ENCODE measurements at regions not wholly inside any gene's neighbourhood (a gene's known extent, or its start where the extent isn't known, plus 50 kb on each side); places are given as distances from the start of the nearest gene placed in this dataset.

- Histone ChIP-seq H3K4me1 (no peaks in the 10 kb centered on the region), H3K27ac (no peak overlapping the region), H3K9me3 (no peaks in the 10 kb centered on the region), H3K36me3 (no peaks in the 10 kb centered on the region), H3K4me3 (no peak overlapping the region), H3K27me3 (no peaks in the 10 kb centered on the region)
- TF ChIP-seq, protein P1, sequence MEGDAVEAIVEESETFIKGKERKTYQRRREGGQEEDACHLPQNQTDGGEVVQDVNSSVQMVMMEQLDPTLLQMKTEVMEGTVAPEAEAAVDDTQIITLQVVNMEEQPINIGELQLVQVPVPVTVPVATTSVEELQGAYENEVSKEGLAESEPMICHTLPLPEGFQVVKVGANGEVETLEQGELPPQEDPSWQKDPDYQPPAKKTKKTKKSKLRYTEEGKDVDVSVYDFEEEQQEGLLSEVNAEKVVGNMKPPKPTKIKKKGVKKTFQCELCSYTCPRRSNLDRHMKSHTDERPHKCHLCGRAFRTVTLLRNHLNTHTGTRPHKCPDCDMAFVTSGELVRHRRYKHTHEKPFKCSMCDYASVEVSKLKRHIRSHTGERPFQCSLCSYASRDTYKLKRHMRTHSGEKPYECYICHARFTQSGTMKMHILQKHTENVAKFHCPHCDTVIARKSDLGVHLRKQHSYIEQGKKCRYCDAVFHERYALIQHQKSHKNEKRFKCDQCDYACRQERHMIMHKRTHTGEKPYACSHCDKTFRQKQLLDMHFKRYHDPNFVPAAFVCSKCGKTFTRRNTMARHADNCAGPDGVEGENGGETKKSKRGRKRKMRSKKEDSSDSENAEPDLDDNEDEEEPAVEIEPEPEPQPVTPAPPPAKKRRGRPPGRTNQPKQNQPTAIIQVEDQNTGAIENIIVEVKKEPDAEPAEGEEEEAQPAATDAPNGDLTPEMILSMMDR (IDR thresholded peaks at IDR 0.05), result no peak
- intact Hi-C loops (cut with DNase I; ENCODE audit: low total_unique reads), result no loop called here
- DNase-seq, result no peak
Observed at GRCh38 chr6:133693565-133693964, 195.3 kb upstream of the TCF21 start.

DNA sequence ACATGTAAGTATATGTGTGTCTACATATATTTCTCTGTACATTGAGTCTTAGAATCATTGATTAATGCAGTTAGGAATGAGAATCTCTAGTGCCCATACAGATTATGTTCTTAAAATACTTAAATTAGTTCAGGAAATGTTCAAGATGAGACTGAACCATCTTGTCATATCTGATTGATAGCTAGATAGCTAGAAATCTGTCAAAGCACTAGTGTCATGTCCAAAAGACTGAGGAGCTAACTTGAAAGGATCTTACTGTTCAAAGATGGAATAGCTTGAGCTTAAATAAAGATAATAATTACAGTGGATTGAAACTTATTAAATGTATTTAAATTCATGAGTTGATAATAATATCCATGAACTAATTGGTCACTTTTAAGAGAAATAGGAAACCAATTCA is 191.7 kb upstream of the TCF21 start:
- Histone ChIP-seq H3K27me3 (no peaks in the 10 kb centered on the region), H3K9me3 (no peaks in the 10 kb centered on the region), H3K4me1 (no peaks in the 10 kb centered on the region), H3K27ac (no peak overlapping the region), H3K4me3 (no peak overlapping the region), H3K36me3 (no peaks in the 10 kb centered on the region)
- TF ChIP-seq, protein P1 (IDR thresholded peaks at IDR 0.05), result no peak
- no peak for DNase-seq
- intact Hi-C loops (cut with DNase I; ENCODE audit: low total_unique reads), result no loop called here

DNA sequence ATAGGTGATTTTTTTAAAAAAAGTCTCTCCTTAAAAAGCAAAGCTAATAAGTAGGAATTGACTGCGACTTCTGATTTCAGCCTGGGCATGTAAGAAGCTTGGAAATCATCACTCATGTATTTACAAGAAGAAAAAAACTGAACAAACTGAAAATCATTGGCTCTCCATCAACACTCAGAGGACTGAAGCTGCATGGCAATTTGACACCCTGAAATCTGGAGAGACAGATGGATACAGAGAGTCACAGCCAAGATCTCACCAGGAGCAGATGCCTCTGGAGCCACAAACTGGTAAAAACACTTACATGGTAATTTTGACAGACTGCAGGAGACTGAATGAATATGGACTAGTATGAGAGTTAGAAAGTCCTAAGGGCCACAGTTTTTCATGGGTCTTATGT is 191.2 kb upstream of the TCF21 start:
- TF ChIP-seq, protein P1 (IDR thresholded peaks at IDR 0.05), result no peak
- H3K27me3 ChIP-seq, result no peaks in the 10 kb centered on the region
- intact Hi-C loops (cut with DNase I; ENCODE audit: low total_unique reads), result no loop called here
- no peaks in the 10 kb centered on the region for H3K9me3 ChIP-seq
- H3K4me3 ChIP-seq, result no peak overlapping the region
- H3K36me3 ChIP-seq, result no peaks in the 10 kb centered on the region
- no peak for DNase-seq
- H3K27ac ChIP-seq, result no peak overlapping the region
- no peaks in the 10 kb centered on the region for H3K4me1 ChIP-seq

DNA sequence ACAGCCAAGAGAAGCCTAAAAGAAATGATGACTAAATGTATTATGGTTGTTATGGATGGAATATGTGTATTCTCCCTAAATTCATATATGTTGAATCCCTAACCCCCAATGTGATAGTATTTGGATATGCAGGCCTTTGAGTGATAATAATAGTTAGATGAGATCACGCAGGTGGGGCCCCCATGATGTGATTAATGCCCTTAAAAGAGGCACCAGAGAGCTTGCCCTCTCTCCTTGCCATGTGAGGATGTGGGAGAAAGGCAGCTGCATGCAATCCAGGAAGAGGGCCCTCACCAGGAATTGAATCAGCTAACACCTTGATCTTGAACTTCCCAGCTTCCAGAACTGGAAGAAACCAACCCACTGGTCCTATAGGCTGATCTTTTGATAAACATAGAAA is 190.6 kb upstream of the TCF21 start:
- Histone ChIP-seq H3K9me3 (no peaks in the 10 kb centered on the region), H3K4me3 (no peak overlapping the region), H3K27ac (no peak overlapping the region), H3K4me1 (no peaks in the 10 kb centered on the region), H3K36me3 (no peaks in the 10 kb centered on the region), H3K27me3 (no peaks in the 10 kb centered on the region)
- intact Hi-C loops (cut with DNase I; ENCODE audit: low total_unique reads), result no loop called here
- TF ChIP-seq, protein P1 (IDR thresholded peaks at IDR 0.05), result no peak
- no peak for DNase-seq

GRCh38 chr6:133699741-133700385 is 189.1 kb upstream of the TCF21 start:
- intact Hi-C loops (cut with DNase I; ENCODE audit: low total_unique reads), result no loop called here
- DNase-seq, result no peak
- no peaks in the 10 kb centered on the region for H3K36me3 ChIP-seq

More at GRCh38 chr6:133699741-133700385, 189.1 kb upstream of the TCF21 start:
- no peak overlapping the region for H3K4me3 ChIP-seq
- H3K27ac ChIP-seq, result no peak overlapping the region
- no peaks in the 10 kb centered on the region for H3K9me3 ChIP-seq
- H3K27me3 ChIP-seq, result no peaks in the 10 kb centered on the region
- TF ChIP-seq, protein P1 (IDR thresholded peaks at IDR 0.05), result no peak
- peaks cover 0 to 12% (median 4%) of the 10 kb centered on the region in 4 donors for H3K4me1 ChIP-seq

Data from tibial artery (tissue), 4 donors.